Nephron (organoid): ENCODE measurements at regions not wholly inside any gene's neighbourhood (a gene's known extent, or its start where the extent isn't known, plus 50 kb on each side); places are given as distances from the start of the nearest gene placed in this dataset.

Source experiments
- H3K27ac Mint-ChIP-seq, 3 experiments: 2 replicates each; pipeline ENCODE4 v1.8.0; 2020; ENCODE audit warnings: mixed read lengths in 3 of 3, mild to moderate bottlenecking in 2 of 3, moderate library complexity in 1 of 3
- H3K27me3 Mint-ChIP-seq: 2 replicates; pipeline ENCODE4 v1.8.0; 2021; ENCODE audit warnings: low read depth, mild to moderate bottlenecking, moderate library complexity, mixed read lengths
- H3K36me3 Mint-ChIP-seq: 2 replicates; pipeline ENCODE4 v1.8.0; 2020; ENCODE audit warnings: low read depth, mixed read lengths
- H3K4me1 Mint-ChIP-seq: 2 replicates; pipeline ENCODE4 v1.8.0; 2020; ENCODE audit warnings: mixed read lengths
- H3K4me3 Mint-ChIP-seq, 3 experiments: 2 replicates each; pipeline ENCODE4 v1.8.0; 2020; ENCODE audit warnings: mild to moderate bottlenecking in 3 of 3, mixed read lengths in 3 of 3, moderate library complexity in 2 of 3
- H3K9me3 Mint-ChIP-seq: 2 replicates; pipeline ENCODE4 v1.8.0; 2020; ENCODE audit warnings: mixed read lengths
- TF ChIP-seq, protein P1 (sequence below), 3 experiments: fragments of 200-600 bp; sonication (generic); IDR thresholded peaks; one replicate each; pipeline ENCODE4 v1.5.0; 2021; ENCODE audit warnings: antibody characterized with exemption in 3 of 3; ENCODE audit not compliant: unreplicated experiment in 3 of 3

DNA sequence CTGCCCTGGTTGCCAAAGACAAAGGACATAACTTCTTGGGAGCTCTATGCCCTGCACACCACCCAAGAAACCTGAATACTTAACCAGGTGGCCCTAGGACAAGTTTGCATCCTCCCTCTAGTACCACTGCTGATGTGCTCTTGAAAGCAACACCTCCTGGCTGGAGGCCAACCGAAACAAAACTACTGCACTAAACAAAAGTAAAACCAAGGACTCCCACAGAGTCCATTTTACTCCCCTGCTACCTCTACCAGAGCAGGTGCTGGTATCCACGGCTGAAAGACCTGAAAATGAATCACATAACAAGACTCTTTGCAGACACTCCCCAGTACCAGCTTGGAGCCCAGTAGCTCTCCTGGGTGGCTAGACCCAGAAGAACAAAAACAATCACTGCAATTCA is 941.8 kb downstream of the RAPGEF2 start:
- no peaks in the 10 kb centered on the region for H3K27me3 Mint-ChIP-seq
- no peaks in the 10 kb centered on the region for H3K36me3 Mint-ChIP-seq
- peaks cover 10% of the 10 kb centered on the region for H3K9me3 Mint-ChIP-seq
- H3K4me3 Mint-ChIP-seq, result no peak overlapping the region
- no peak overlapping the region for H3K27ac Mint-ChIP-seq
- TF ChIP-seq, protein P1, sequence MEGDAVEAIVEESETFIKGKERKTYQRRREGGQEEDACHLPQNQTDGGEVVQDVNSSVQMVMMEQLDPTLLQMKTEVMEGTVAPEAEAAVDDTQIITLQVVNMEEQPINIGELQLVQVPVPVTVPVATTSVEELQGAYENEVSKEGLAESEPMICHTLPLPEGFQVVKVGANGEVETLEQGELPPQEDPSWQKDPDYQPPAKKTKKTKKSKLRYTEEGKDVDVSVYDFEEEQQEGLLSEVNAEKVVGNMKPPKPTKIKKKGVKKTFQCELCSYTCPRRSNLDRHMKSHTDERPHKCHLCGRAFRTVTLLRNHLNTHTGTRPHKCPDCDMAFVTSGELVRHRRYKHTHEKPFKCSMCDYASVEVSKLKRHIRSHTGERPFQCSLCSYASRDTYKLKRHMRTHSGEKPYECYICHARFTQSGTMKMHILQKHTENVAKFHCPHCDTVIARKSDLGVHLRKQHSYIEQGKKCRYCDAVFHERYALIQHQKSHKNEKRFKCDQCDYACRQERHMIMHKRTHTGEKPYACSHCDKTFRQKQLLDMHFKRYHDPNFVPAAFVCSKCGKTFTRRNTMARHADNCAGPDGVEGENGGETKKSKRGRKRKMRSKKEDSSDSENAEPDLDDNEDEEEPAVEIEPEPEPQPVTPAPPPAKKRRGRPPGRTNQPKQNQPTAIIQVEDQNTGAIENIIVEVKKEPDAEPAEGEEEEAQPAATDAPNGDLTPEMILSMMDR (IDR thresholded peaks at IDR 0.05; ENCODE audit: unreplicated experiment in 3 of 3), result no peak
- H3K4me1 Mint-ChIP-seq, result no peaks in the 10 kb centered on the region

DNA sequence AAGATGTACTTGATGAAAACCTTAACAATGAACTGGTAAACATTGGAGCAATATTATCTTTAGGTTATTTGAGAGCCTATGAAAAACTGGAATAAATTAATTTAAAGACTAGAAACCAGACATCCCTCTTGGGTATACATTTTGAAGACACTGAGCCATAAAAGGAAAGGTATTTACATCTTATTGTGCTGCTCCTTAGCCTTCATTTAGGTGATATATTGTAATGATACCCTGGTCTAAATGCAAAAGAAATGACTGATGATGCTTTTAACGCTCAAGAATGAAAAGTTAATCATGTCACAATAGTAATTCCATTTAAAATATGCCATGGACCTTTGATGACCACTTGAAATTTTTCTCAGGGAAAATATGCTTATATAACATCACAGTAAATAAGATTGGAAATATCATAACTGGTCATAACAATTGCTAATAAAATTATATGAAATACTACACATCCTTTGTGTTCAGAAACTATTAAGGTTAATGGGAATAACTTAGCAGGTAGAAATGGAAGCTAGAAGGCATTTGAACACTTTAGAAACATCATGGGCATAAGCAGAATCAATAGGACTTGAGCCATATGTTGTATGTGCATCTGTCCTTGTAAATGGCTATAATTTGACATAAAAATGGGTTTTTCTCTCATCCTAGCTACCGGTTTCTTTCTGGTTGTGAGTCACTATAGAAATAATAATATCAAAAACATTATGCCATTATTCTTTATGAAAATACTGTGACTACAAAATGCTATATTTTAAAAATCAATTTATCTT is 979.7 kb downstream of the RAPGEF2 start:
- Mint-ChIP-seq H3K36me3 (no peaks in the 10 kb centered on the region), H3K9me3 (peaks cover 10% of the 10 kb centered on the region), H3K4me1 (no peaks in the 10 kb centered on the region), H3K27ac (no peak overlapping the region), H3K27me3 (no peaks in the 10 kb centered on the region), H3K4me3 (no peak overlapping the region)
- TF ChIP-seq, protein P1 (IDR thresholded peaks at IDR 0.05; ENCODE audit: unreplicated experiment in 3 of 3), result no peak

DNA sequence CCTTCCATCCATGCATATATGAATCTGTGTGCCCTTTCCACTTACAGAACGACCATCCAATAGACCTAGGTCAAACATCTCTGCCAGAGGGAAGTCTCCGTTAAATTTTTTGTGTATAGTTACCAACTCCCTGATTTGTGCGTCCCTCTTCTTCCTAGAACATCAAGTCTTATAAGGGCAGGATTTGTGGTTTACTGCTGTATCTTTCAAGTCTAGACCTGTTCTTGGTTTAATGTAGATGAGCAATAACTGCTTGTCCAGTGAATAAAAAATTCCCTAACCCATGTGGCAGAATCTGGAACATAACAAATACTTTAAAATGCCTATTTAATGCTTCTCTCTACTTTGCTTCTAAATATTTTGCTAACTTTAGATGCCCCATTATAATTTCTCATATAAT is 988.8 kb downstream of the RAPGEF2 start:
- TF ChIP-seq, protein P1 (IDR thresholded peaks at IDR 0.05; ENCODE audit: unreplicated experiment in 3 of 3), result no peak
- Mint-ChIP-seq H3K9me3 (peaks cover 12% of the 10 kb centered on the region), H3K36me3 (no peaks in the 10 kb centered on the region), H3K27ac (no peak overlapping the region), H3K4me1 (no peaks in the 10 kb centered on the region), H3K4me3 (no peak overlapping the region), H3K27me3 (no peaks in the 10 kb centered on the region)

DNA sequence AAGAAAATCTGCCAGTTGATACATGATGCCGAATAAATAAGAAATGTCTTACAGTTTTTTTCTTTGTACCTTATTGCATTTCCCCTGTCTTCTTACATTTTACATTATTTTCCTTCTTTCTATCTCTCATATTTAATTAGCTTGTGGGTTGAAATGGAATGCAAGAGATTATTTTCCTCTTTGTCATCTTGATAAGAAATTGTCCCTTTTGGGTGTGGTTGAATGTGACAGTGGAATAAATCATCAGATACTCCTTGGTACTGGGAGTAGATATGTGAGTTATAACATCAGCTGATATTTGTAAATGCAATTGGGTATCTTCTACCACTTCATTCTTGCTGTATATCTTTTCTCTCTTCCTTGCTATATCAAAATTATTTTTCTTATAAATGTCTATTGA is 997.4 kb downstream of the RAPGEF2 start:
- H3K4me1 Mint-ChIP-seq, result no peaks in the 10 kb centered on the region
- no peak overlapping the region for H3K4me3 Mint-ChIP-seq
- no peaks in the 10 kb centered on the region for H3K27me3 Mint-ChIP-seq
- no peak overlapping the region for H3K27ac Mint-ChIP-seq
- H3K36me3 Mint-ChIP-seq, result no peaks in the 10 kb centered on the region
- no peaks in the 10 kb centered on the region for H3K9me3 Mint-ChIP-seq
- TF ChIP-seq, protein P1 (IDR thresholded peaks at IDR 0.05; ENCODE audit: unreplicated experiment in 3 of 3), result no peak

DNA sequence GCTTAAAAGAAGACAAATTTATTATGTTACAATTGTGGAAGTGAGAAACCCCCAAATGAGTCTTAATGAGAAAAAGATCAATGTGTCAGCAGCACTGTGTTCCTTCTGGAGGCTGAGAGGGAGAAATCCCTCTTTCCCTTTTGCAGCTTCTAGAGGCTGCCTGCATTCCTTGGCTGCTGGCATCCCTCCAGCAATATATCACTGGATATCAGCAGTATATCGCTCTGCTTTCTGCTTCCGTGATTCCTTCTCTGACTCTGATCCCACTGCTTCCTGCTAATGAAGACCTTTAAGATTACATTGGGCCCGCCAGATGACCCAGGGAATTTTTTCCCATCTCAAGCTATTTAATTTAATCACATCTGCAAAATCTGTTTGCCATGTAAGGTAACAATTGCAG is 1008.0 kb downstream of the RAPGEF2 start:
- peaks cover 3% of the 10 kb centered on the region for H3K36me3 Mint-ChIP-seq
- H3K4me3 Mint-ChIP-seq, result no peak overlapping the region

More for the DNA sequence above, 1008.0 kb downstream of the RAPGEF2 start:
- peaks cover 43% of the 10 kb centered on the region for H3K9me3 Mint-ChIP-seq
- H3K27me3 Mint-ChIP-seq, result no peaks in the 10 kb centered on the region
- TF ChIP-seq, protein P1 (IDR thresholded peaks at IDR 0.05; ENCODE audit: unreplicated experiment in 3 of 3), result no peak
- no peak overlapping the region for H3K27ac Mint-ChIP-seq
- H3K4me1 Mint-ChIP-seq, result no peaks in the 10 kb centered on the region
